Chondrocyte (in vitro differentiated cells): ENCODE measurements at regions not wholly inside any gene's neighbourhood (a gene's known extent, or its start where the extent isn't known, plus 50 kb on each side); places are given as distances from the start of the nearest gene placed in this dataset.
A peak's percentile ranks its signal among the peaks of the same experiment; 100 is the strongest.
"Not testable (repeated sequence)": the region's sequence is repeated elsewhere in the genome, so short reads cannot be mapped to it uniquely, and the experiment has no call there.

ENCODE experiments used
- DNase-seq: peaks from one replicate; pipeline ENCODE4 v3.0.0; 2021; ENCODE audit warnings: mixed read lengths, low spot score
- H3K27ac Mint-ChIP-seq: one replicate; pipeline ENCODE4 v1.8.0; 2021; ENCODE audit warnings: mild to moderate bottlenecking, moderate library complexity, mixed read lengths; ENCODE audit not compliant: unreplicated experiment
- H3K27me3 Mint-ChIP-seq: 2 replicates; pipeline ENCODE4 v1.8.0; 2021; ENCODE audit warnings: low read depth, mixed read lengths
- H3K36me3 Mint-ChIP-seq: 2 replicates; pipeline ENCODE4 v1.8.0; 2021; ENCODE audit warnings: low read depth, mixed read lengths
- H3K4me1 Mint-ChIP-seq: 2 replicates; pipeline ENCODE4 v1.8.0; 2021; ENCODE audit warnings: low read depth, mild to moderate bottlenecking, mixed read lengths
- H3K4me3 Mint-ChIP-seq: one replicate; pipeline ENCODE4 v1.8.0; 2021; ENCODE audit warnings: mild to moderate bottlenecking, moderate library complexity, mixed read lengths; ENCODE audit not compliant: unreplicated experiment
- H3K9me3 Mint-ChIP-seq: 2 replicates; pipeline ENCODE4 v1.8.0; 2021; ENCODE audit warnings: low read depth, mixed read lengths
- CTCF ChIP-seq: fragments of 200-600 bp; sonication (generic); IDR thresholded peaks from 2 replicates; pipeline ENCODE4 v1.5.0; 2021; ENCODE audit warnings: antibody characterized with exemption, mild to moderate bottlenecking, moderate library complexity

GRCh38 chr6:137282254-137282653 lies 63.1 kb upstream of the IFNGR1 start:
- DNase-seq: no peak
- peaks cover under 1% of the 10 kb centered on the region for H3K9me3 Mint-ChIP-seq
- no peak for TF ChIP-seq CTCF
- H3K27me3 Mint-ChIP-seq: peaks cover 23% of the 10 kb centered on the region
- peaks cover 17% of the 10 kb centered on the region for H3K4me1 Mint-ChIP-seq
- H3K36me3 Mint-ChIP-seq: peaks cover 3% of the 10 kb centered on the region
- H3K27ac Mint-ChIP-seq: no peak overlapping the region
- H3K4me3 Mint-ChIP-seq: no peak overlapping the region

- not testable (repeated sequence) for H3K27ac Mint-ChIP-seq, H3K4me3 Mint-ChIP-seq, DNase-seq, H3K36me3 Mint-ChIP-seq, H3K9me3 Mint-ChIP-seq
- peaks cover 18% of the 10 kb centered on the region for H3K27me3 Mint-ChIP-seq
- H3K4me1 Mint-ChIP-seq: peaks cover 21% of the 10 kb centered on the region
These were observed 60.1 kb upstream of the IFNGR1 start for GRCh38 chr6:137279279-137279678.

DNA sequence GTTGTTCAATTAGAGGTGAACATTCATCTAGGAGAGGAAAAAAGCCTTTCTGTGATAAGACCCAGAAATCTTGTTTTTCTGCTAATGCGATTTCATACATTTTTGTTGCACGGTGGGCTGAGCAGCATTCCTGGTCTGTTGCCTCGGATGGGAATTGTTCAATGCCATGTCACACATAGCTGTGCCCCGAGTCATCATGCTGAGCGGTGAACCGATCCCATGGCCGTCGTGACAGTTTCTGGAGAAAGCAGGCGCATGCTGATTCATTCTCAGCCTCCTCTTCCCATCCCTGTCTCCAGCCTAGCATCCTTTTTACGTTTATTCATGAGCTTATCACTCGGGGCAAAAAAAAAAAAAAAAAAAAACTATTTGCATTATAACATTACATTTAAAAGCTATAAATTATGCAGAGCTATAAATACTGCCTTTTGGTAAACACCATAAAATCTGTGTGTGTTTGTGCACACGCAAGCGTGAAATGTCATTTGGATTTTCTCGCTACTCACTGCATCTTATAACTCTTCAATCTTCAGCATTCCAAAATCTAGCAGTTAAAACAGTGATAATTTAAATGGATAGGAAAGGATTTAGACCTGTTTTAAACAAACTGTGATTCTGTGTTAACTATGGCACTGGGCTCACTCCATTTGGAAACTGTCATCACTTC lies 58.9 kb upstream of the IFNGR1 start:
- Mint-ChIP-seq H3K4me1 (peaks cover 17% of the 10 kb centered on the region), H3K4me3 (no peak overlapping the region), H3K36me3 (peaks cover 3% of the 10 kb centered on the region), H3K27me3 (peaks cover 18% of the 10 kb centered on the region), H3K9me3 (no peaks in the 10 kb centered on the region), H3K27ac (peak overlapping the region; percentile 55)
- DNase-seq: no peak
- TF ChIP-seq CTCF: no peak

DNA sequence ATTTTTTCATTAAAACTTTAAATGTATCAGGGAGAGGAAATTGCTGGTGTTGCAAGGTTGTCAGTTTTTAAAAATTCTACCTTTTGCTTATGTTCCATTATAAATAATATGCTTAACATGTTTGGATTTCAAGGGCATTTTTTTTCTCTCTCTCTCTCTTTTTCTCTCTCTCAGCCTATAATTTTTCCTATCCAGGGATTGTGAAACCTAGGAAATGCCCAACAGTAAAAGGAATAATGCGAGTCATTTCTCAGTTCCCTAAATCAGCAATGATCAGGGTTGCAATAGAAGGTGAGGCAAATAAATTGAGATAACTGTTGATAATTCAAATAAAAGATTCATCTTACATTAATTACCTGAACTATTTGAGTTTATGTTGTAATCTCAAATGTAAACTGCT lies 53.2 kb upstream of the IFNGR1 start:
- peaks cover 11% of the 10 kb centered on the region for H3K4me1 Mint-ChIP-seq
- no peak for TF ChIP-seq CTCF

DNA sequence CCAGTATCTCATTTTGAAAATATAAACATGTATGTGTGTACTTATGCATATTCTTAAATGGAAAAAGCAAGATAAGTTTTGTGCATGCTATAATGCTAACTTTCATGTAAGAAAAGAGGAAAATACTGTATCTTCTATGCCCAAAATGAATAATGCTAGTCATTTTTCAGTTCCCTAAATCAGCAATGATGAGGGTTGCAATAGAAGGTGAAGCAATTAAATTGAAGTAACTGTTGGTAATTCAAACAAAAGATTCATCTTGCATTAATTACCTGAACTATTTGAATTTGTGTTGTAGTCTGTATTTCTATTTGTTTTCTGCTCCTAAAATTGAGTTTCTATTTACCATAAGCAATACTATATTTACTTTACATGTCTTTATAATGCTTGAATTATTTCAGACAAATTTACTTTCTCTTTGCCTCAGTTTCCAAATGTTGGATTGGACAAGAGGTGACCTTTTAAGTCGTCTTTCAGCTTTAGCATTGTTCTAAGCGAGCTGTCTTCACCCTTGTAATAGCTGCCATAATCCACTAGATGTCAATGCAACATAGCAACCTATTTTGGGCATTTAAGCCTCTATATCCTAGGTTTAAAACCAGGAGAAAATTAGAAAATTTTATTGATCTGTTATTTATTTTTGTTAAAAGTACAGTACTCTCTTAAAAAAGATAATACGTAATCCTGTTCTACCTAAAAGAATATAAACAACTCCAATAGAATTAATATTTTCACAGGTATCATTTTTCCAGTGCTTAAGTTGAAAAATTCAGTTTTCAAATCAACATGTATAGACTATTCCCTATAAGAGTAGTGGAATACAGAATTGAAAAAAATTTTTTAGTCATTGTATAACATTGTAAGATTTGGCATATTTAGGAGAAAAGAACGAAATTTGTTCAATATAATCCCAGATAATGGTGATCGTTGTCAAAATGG lies 52.3 kb upstream of the IFNGR1 start:
- peaks cover 12% of the 10 kb centered on the region for H3K27me3 Mint-ChIP-seq
- peak; percentile 97 for TF ChIP-seq CTCF
- DNase-seq: no peak
- H3K4me1 Mint-ChIP-seq: peaks cover 10% of the 10 kb centered on the region
- no peak overlapping the region for H3K4me3 Mint-ChIP-seq
- H3K9me3 Mint-ChIP-seq: peaks cover 4% of the 10 kb centered on the region
- no peak overlapping the region for H3K27ac Mint-ChIP-seq
- peaks cover 3% of the 10 kb centered on the region for H3K36me3 Mint-ChIP-seq

More for the DNA sequence above, 53.2 kb upstream of the IFNGR1 start:
- DNase-seq: no peak
- no peak overlapping the region for H3K4me3 Mint-ChIP-seq
- H3K27me3 Mint-ChIP-seq: peaks cover 12% of the 10 kb centered on the region
- H3K27ac Mint-ChIP-seq: no peak overlapping the region
- peaks cover 4% of the 10 kb centered on the region for H3K9me3 Mint-ChIP-seq
- H3K36me3 Mint-ChIP-seq: peaks cover 3% of the 10 kb centered on the region
